Neural crest cell (in vitro differentiated cells): ENCODE measurements at regions not wholly inside any gene's neighbourhood (a gene's known extent, or its start where the extent isn't known, plus 50 kb on each side); places are given as distances from the start of the nearest gene placed in this dataset.
"Not testable (repeated sequence)": the region's sequence is repeated elsewhere in the genome, so short reads cannot be mapped to it uniquely, and the experiment has no call there.

ENCODE experiments used
- DNase-seq: peaks from one replicate; pipeline ENCODE4 v3.0.0; 2021; ENCODE audit warnings: low read depth, mixed read lengths, low spot score
- H3K27ac Mint-ChIP-seq: one replicate; pipeline ENCODE4 v1.8.0; 2021; ENCODE audit warnings: mild to moderate bottlenecking, mixed read lengths; ENCODE audit not compliant: unreplicated experiment
- H3K27me3 Mint-ChIP-seq: 2 replicates; pipeline ENCODE4 v1.8.0; 2021; ENCODE audit warnings: low read depth, mild to moderate bottlenecking, mixed read lengths
- H3K36me3 Mint-ChIP-seq: 2 replicates; pipeline ENCODE4 v1.8.0; 2021; ENCODE audit warnings: low read depth, mild to moderate bottlenecking, mixed read lengths
- H3K4me1 Mint-ChIP-seq: 2 replicates; pipeline ENCODE4 v1.8.0; 2021; ENCODE audit warnings: mixed read lengths
- H3K4me3 Mint-ChIP-seq: one replicate; pipeline ENCODE4 v1.8.0; 2021; ENCODE audit warnings: mild to moderate bottlenecking, mixed read lengths
- H3K9me3 Mint-ChIP-seq: 2 replicates; pipeline ENCODE4 v1.8.0; 2021; ENCODE audit warnings: mixed read lengths
- CTCF ChIP-seq: fragments of 200-600 bp; sonication (generic); conservative IDR thresholded peaks from 2 replicates; pipeline ENCODE4 v1.5.0; 2021; ENCODE audit warnings: antibody characterized with exemption, mild to moderate bottlenecking

GRCh38 chr14:103279142-103280025 is 54.7 kb upstream of the EIF5 start:
- Mint-ChIP-seq H3K27ac (no peak overlapping the region), H3K36me3 (peaks cover 4% of the 10 kb centered on the region), H3K4me3 (no peak overlapping the region), H3K27me3 (peaks cover 67% of the 10 kb centered on the region), H3K9me3 (peaks cover 5% of the 10 kb centered on the region), H3K4me1 (peaks cover 7% of the 10 kb centered on the region)
- TF ChIP-seq CTCF: no peak
- DNase-seq: no peak

GRCh38 chr14:103280278-103280928 is 53.6 kb upstream of the EIF5 start:
- Mint-ChIP-seq H3K27ac (no peak overlapping the region), H3K27me3 (peaks cover 73% of the 10 kb centered on the region), H3K9me3 (peaks cover under 1% of the 10 kb centered on the region), H3K4me1 (peaks cover 7% of the 10 kb centered on the region), H3K36me3 (no peaks in the 10 kb centered on the region), H3K4me3 (peak overlapping the region; percentile 38)
- TF ChIP-seq CTCF: no peak
- DNase-seq: no peak

- Mint-ChIP-seq H3K4me1 (peaks cover 7% of the 10 kb centered on the region), H3K4me3 (peak overlapping the region; percentile 45), H3K27ac (no peak overlapping the region), H3K36me3 (no peaks in the 10 kb centered on the region), H3K9me3 (no peaks in the 10 kb centered on the region), H3K27me3 (peaks cover 81% of the 10 kb centered on the region)
- TF ChIP-seq CTCF: peak; percentile 56
- peak; percentile 21 for DNase-seq
Observed at GRCh38 chr14:103281496-103282231, 52.4 kb upstream of the EIF5 start.

GRCh38 chr14:103282309-103282708 is 51.7 kb upstream of the EIF5 start:
- DNase-seq, H3K36me3 Mint-ChIP-seq, H3K27ac Mint-ChIP-seq, H3K9me3 Mint-ChIP-seq, H3K4me3 Mint-ChIP-seq, H3K4me1 Mint-ChIP-seq: not testable (repeated sequence)
- peaks cover 77% of the 10 kb centered on the region for H3K27me3 Mint-ChIP-seq

GRCh38 chr14:103282932-103283331 is 51.1 kb upstream of the EIF5 start:
- Mint-ChIP-seq H3K4me3 (no peak overlapping the region), H3K9me3 (no peaks in the 10 kb centered on the region), H3K27me3 (peaks cover 71% of the 10 kb centered on the region), H3K36me3 (no peaks in the 10 kb centered on the region), H3K27ac (peak overlapping the region; percentile 81), H3K4me1 (peaks cover 7% of the 10 kb centered on the region)
- no peak for TF ChIP-seq CTCF
- no peak for DNase-seq
